ENCODE measurements at regions not wholly inside any gene's neighbourhood (a gene's known extent, or its start where the extent isn't known, plus 50 kb on each side); places are given as distances from the start of the nearest gene placed in this dataset.
"Not testable (repeated sequence)": the region's sequence is repeated elsewhere in the genome, so short reads cannot be mapped to it uniquely, and the experiment has no call there.

DNA sequence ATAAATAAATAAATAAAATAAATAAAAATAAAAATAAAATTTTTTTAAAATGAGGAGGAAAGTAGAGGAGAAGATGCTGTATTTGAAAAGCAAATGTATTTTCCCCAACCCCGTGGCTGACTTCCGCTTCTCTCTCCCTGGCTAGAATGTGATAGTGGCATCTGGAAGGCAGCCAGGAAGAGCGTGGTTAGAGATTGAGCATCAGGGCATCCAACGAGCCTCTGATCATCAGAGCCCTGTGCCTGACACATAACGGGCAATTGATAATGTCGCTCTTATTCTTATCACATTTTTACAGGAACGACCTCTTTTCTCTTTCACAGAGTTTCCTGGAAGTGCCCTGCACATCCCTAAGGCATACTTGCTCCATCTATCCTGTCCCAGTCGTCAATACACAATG lies 496.9 kb upstream of the TMEM132C start:
- no peak for DNase-seq (ENCODE audit: missing footprints)
- no peak for ATAC-seq
- intact Hi-C loops (cut with DNase I) = no loop called here

- intact Hi-C loops (cut with DNase I) = no loop called here
- DNase-seq (ENCODE audit: missing footprints) = no peak
- no peak for ATAC-seq
These were observed 495.4 kb upstream of the TMEM132C start for GRCh38 chr12:127771546-127771945.

GRCh38 chr12:127773520-127773919 lies 493.4 kb upstream of the TMEM132C start:
- no peak for ATAC-seq
- intact Hi-C loops (cut with DNase I) = no loop called here
- no peak for DNase-seq (ENCODE audit: missing footprints)

DNA sequence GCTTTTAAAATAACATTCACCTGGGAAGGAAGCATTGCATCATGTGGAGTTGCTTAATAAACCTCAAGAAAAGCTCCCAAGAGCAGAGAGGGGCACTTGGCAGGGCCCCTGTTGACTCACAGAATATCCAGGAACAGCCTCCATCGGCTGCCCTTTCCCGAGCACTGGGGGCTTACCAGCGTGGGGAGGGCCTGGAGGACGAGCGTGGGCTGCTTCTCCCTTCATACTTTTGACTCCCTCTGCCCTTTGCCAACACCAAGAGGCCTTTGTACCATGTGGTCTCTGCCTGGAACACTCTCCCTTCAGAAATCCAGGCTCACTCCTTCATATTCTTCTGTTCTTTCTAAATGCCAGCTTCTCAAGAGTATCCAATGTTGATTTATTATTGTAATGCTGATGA lies 492.1 kb upstream of the TMEM132C start:
- intact Hi-C loops (cut with DNase I) = no loop called here
- no peak for DNase-seq (ENCODE audit: missing footprints)
- no peak for ATAC-seq

DNA sequence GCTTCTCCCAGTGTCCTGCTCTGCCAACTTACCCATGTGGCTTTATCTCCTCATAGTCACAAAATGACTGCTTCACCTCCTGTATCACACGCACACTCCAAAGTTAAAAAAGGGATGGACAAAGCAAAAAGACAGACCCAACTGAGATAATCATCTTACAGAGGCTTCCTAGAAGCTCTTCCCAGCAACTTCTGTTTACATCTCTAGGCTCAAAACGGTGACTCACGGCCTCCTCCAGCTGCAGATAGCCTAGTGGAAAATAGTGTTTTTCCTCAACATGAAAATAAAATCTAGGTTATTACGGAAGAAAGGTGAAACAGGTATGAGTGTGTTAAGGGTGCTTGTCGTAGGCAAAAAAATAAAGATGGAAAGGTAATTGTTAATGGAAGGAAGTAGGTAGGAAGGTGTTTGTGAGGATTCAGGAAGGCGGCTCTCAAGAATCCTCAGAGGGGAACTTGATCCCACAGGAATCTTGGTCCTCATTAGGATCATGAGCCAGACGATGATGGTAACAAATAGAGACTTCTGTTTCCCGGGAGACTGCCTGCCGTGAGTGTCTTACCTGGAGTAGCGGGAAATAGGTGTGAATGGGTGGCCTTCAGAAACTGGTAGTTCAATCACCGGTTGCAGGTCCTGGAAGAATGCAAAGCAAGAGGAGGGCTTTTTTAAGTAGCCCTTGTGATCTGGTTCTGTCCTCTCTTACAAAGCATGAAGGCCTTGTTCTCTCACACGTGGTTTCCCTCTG lies 487.5 kb upstream of the TMEM132C start:
- DNase-seq (ENCODE audit: missing footprints) = no peak
- no peak for ATAC-seq
- intact Hi-C loops (cut with DNase I) = no loop called here

GRCh38 chr12:127780881-127781280 lies 486.1 kb upstream of the TMEM132C start:
- ATAC-seq (no peak), DNase-seq (ENCODE audit: missing footprints) (no peak)
- intact Hi-C loops (cut with DNase I) = no loop called here

GRCh38 chr12:127781336-127781735 lies 485.6 kb upstream of the TMEM132C start:
- no peak for ATAC-seq
- no peak for DNase-seq (ENCODE audit: missing footprints)
- intact Hi-C loops (cut with DNase I) = no loop called here

DNA sequence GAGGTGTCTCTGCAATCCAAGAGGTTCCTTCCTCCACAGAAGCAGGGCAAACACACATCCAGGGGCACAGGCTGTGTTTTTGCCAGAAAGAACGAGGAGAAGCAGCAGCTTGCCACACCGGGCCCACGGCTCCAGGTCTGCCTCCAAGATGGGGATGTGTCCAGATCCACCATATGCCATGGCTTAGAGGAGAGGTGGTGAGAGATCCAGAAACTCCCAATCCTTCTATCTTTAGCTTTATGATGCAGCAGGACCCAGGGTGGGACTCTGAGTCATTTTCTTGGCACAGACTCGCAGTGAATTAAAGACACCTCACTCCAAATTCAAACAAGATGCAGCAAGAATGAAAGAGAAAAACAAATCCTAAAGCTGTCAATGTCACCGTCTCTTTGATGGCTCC lies 481.4 kb upstream of the TMEM132C start:
- DNase-seq (ENCODE audit: missing footprints) (no peak), ATAC-seq (peak; percentile 82)

GRCh38 chr12:127785986-127786590 lies 480.9 kb upstream of the TMEM132C start:
- ATAC-seq (peak; percentile 26), DNase-seq (ENCODE audit: missing footprints) (no peak)
- intact Hi-C loops (cut with DNase I) = no loop called here

More for the DNA sequence above, 481.4 kb upstream of the TMEM132C start:
- intact Hi-C loops (cut with DNase I) = no loop called here

- intact Hi-C loops (cut with DNase I) = no loop called here
- DNase-seq (ENCODE audit: missing footprints) (no peak), ATAC-seq (no peak)
These were observed 479.4 kb upstream of the TMEM132C start for GRCh38 chr12:127787544-127787943.

- intact Hi-C loops (cut with DNase I) = no loop called here
- no peak for DNase-seq (ENCODE audit: missing footprints)
- no peak for ATAC-seq
These were observed 476.6 kb upstream of the TMEM132C start for GRCh38 chr12:127790376-127790775.

GRCh38 chr12:127791217-127791616 lies 475.8 kb upstream of the TMEM132C start:
- ATAC-seq (no peak), DNase-seq (ENCODE audit: missing footprints) (no peak)
- intact Hi-C loops (cut with DNase I) = no loop called here

DNA sequence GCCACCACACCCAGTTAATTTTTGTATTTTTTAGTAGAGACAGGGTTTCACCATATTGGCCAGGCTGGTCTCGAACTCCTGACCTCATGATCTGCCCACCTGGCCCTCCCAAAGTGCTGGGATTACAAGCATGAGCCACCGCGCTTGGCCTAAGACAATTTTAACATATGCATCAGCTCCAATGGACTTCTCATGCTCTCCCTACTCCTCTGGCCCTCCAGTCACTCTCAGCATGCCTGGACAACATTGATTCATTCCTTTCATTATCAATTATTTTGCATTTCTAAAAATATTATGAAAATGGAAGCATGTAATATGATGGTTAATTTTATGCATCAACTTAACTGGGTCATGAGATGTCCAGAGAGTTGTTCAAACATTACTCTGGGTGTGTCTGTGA lies 469.1 kb upstream of the TMEM132C start:
- DNase-seq (ENCODE audit: missing footprints) (no peak), ATAC-seq (no peak)
- intact Hi-C loops (cut with DNase I) = no loop called here

DNA sequence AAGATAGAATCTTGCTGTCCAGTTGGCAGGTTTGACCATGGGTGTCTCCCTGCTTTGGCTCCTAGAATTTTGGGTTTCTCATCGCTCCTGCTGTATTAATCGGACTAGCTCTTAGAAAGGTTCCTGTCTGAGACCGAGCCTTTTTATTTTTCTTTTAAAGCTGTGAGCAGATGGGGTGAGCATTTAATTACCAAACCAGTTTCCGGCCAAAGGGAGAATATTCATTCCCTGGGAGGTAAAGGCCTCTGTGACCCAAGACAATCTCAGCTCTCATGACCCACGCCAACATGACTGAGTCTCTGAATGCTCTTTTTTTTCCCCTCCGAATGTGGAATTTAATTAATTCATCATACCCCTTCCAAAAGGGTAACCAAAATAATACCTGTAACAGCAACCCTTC lies 464.7 kb upstream of the TMEM132C start:
- ATAC-seq (no peak), DNase-seq (ENCODE audit: missing footprints) (no peak)
- intact Hi-C loops (cut with DNase I) = no loop called here

DNA sequence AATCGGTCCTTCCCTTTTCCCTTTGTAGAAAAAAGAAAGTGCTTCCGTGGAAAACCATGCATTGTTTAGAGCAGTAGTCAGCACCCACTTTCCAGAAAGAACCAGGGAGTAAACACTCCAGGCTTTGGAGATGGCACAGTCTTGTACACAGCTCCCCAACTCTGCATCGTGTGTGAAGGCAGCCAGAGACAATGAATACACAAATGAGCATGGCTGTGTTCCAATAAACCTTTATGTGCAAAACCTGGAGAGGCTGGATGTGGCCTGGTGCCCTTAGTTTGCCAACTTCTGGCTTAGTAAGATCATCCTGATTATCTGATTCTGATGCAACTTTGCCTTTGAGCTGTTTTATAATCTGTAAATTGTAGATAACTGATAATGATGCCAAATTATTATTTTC lies 463.4 kb upstream of the TMEM132C start:
- no peak for DNase-seq (ENCODE audit: missing footprints)

DNA sequence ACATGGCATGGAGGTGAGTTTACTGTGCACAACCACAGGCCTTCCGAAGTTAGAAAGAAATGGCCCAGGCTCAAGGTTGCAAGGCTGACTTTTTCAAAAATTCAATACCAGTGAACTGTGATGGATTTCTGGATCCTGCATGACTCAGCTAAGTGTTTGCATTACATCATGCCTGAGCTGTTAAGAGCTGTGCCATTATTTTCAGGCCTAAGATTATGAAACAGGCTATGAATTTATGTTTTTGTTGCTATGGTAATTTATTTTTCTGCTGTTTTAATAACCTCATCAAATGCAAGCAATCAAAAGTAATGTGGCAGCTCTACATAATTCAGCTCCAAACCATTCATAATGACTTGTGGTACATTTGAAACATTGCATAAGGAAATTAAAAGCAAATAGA lies 457.7 kb upstream of the TMEM132C start:
- intact Hi-C loops (cut with DNase I) = no loop called here
- ATAC-seq (peak; percentile 84), DNase-seq (ENCODE audit: missing footprints) (no peak)

More for the DNA sequence above, 463.4 kb upstream of the TMEM132C start:
- intact Hi-C loops (cut with DNase I) = no loop called here
- no peak for ATAC-seq

DNA sequence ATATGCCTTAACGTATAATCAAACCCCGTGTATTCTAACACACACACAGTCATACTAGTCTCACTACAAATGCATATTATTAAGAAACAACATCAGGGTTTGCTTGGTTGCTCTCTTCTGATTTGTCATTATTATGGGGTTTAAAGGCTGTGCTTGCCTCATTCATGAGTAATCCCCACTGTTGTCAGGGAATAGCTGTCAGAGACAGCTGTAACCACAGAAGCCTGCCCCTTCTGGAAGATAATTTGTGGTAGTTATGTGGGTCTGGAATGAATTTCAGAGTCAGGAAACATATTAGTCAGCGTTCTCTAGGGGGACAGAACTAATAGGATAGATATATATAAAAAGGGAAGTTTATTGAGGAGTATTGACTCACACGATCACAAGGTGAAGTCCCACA lies 456.9 kb upstream of the TMEM132C start:
- ATAC-seq (peak; percentile 84), DNase-seq (ENCODE audit: missing footprints) (no peak)
- intact Hi-C loops (cut with DNase I) = no loop called here

DNA sequence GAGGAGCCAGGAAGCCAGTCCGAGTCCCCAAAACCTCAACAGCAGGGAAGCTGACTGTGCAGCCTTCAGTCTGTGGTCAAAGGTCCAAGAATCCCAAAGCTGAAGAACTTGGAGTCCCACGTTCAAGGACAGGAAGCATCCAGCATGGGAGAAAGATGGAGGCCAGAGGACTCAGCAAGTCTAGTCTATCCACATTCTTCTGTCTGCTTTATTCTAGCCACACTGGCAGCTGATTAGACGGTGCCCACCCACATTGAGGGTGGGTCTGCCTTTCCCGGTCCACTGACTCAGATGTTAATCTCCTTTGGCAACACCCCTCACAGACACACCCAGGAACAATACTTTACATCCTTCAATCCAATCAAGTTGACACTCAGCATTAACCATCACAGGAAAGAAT lies 456.5 kb upstream of the TMEM132C start:
- intact Hi-C loops (cut with DNase I); DNase-seq (ENCODE audit: missing footprints); ATAC-seq: not testable (repeated sequence)

DNA sequence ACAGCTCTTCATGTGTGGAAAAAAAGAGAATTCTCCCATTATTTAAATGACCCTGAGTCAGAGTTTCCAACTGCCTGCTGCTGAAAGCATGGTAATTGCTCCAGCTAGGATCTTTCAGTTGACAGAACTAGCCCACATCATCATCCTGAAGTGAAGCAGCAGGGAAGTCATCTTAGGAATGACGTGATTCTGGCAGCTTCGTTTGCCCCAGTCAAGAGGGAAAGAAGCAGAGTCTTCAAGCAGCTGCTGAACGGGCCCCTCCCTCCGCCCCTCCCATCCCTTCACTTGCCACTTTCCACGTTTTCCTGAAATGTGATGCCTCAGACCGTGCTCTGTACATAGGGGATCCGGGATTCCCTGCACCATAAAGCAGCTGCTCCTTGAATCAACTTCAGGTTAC lies 455.0 kb upstream of the TMEM132C start:
- intact Hi-C loops (cut with DNase I) = no loop called here
- peak; percentile 66 for ATAC-seq

DNA sequence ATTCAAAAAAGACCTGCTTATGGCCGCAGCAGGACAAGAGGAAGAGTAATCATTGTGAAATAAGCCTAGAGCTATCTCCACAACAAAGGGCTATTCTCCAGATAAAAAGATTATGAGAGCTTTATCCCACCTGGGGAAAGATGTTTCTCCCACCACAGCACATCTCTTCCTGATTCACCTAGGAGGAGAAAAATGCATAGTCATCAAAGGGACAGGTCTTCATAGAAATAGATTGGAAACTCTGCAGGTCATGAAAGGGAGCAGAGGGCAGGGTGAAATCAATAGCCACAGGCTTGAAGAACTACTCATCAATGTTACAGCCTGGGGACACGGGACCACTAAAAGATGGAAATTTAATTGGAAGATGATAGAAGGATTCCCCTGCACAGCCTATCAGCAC lies 453.8 kb upstream of the TMEM132C start:
- intact Hi-C loops (cut with DNase I) = no loop called here
- no peak for DNase-seq (ENCODE audit: missing footprints)
- no peak for ATAC-seq

More for the DNA sequence above, 455.0 kb upstream of the TMEM132C start:
- no peak for DNase-seq (ENCODE audit: missing footprints)

DNA sequence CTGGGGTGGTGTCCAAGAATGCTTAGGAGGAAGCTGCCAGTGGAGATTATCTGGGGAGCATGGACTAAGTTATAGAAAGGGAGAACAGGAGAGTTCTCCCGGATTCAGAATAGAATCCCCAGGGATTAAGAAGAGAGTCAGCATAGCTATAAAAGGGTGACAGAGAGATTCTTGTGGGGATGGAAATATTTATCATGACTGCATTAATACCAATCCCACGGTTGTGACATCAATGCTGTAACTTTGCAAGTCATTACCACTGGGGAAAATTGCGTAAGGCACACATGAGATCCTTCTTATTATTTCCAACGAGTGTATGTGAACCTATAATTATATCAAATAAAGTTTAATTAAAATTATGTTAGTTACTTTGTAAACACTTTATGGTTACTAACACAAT lies 447.9 kb upstream of the TMEM132C start:
- DNase-seq (ENCODE audit: missing footprints) = no peak
- no peak for ATAC-seq
- intact Hi-C loops (cut with DNase I) = no loop called here
